ENCODE measurements at regions not wholly inside any gene's neighbourhood (a gene's known extent, or its start where the extent isn't known, plus 50 kb on each side); places are given as distances from the start of the nearest gene placed in this dataset.
"Not testable (repeated sequence)": the region's sequence is repeated elsewhere in the genome, so short reads cannot be mapped to it uniquely, and the experiment has no call there.

DNA sequence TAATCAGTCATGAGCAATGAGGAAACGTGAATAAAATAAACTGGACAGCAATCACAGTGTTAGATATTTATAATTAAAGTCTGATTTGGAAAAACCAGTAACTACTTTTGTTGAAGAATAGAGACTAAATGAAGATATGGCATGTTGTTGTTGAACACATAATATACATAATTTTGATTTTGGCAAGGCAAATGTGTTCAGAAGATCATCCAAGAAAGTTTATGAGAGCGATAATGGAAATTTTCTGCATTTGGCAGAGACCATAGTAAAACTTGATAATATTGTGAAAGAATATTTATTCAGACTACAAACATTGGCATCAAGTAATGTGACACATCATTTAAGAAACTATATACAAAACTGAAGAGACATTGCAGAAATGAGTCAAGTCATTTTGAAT is 620.7 kb downstream of the TMA16 start:
- no peak for DNase-seq

DNA sequence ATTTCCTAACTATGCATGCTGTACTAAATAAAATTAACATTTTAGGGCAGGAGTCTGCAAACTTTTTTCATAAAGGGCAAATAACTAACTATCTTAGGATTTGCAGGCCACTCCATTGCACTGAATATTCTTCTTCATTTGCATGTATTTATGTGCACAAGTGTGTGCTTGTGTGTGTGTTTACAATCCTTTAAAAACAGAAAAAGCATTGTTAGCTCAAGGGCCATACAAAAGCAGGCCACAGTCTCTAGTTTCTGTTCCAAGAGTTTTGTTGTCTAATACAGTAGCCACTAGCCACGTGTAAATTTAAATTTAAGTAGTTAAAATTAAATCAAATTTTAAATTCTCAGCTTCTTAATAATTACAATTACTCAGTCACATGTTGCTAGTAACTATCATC is 621.8 kb downstream of the TMA16 start:
- DNase-seq, result no peak

- no peak for DNase-seq
These were observed 619.5 kb upstream of the SMIM31 start for GRCh38 chr4:164134388-164134787.

DNA sequence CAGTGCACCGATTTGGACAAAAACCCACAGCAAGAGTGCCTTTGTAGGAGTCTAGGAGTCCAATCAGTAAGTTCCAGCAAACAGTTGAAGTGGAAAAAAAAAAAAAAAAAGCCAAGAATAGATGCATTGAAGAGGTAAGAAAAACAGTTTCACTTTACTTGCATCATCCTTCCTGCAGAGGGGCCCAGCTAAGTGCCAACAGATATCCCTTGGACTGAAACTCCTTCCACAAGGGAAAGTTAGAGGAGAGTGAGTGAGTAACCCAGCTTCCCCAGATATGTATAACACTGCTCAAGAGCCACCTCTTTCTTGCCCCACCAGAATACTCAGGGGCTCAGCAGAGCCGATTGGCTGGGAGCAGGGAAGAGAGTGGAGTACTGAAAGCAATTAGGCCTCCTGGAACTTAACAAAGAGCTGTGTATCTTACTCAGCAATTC is 617.7 kb upstream of the SMIM31 start:
- DNase-seq, result no peak

GRCh38 chr4:164138521-164138920 is 615.4 kb upstream of the SMIM31 start:
- no peak for DNase-seq

- DNase-seq, result no peak
These were observed 614.6 kb upstream of the SMIM31 start for GRCh38 chr4:164139291-164139690.

- not testable (repeated sequence) for DNase-seq
These were observed 612.1 kb upstream of the SMIM31 start for GRCh38 chr4:164141755-164142375.

DNA sequence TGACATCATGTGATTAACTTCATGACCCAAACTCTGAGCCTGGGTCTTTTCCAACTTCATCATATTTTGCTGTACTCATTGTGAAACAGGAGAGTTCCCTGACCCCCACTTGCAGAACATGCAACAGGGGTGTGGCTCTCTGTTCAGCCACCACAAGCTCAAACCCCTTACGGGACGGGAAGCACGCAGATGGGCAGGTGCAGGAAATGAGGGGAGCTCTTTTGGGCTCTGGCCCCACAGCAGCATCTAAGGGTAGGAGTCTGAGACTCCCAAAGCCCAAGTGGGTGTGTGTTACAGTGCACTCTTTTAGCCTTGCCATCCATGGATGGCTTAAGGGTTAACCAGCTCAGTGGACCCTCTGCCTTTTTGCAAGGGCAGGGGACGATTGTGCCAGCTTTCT is 599.5 kb upstream of the SMIM31 start:
- no peak for DNase-seq

DNA sequence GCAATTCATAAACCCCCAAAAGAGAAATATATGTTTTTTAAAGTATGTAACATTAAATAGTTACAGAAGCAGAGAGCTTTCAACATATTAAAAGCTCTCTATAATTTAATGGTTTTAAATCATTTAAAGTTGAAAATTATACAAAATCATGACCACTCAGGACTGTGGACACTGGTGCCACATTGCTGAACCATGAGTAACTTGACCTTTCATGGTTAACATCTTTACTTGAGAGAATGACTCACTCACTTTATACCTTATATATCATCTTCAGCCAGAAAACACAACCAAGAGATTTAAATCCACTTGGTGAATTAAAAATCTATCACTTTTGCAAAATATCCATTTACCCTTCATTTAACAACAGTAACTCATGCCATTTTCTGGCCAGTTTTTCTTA is 584.3 kb upstream of the SMIM31 start:
- DNase-seq, result no peak

- no peak for DNase-seq
These were observed 576.8 kb upstream of the SMIM31 start for GRCh38 chr4:164177153-164177552.

- DNase-seq, result no peak
These were observed 576.2 kb upstream of the SMIM31 start for GRCh38 chr4:164177753-164178152.

DNA sequence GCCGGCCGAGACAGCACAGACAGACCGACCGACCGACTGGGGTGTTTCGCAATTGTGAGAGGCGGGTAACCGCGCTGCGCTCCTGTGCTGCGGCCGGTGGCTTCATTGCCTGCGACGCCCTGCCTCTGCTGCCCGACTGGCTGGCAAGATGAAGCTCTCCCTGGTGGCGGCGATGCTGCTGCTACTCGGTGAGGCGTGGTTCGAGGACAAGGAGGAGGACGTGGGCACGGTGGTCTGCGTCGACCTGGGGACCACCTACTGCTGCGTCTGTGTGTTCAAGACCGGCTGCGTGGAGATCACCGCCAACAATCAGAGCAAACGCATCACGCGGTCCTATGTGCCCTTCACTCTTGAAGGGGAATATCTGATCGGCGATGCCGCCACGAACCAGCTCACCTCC is 565.7 kb upstream of the SMIM31 start:
- no peak for DNase-seq

DNA sequence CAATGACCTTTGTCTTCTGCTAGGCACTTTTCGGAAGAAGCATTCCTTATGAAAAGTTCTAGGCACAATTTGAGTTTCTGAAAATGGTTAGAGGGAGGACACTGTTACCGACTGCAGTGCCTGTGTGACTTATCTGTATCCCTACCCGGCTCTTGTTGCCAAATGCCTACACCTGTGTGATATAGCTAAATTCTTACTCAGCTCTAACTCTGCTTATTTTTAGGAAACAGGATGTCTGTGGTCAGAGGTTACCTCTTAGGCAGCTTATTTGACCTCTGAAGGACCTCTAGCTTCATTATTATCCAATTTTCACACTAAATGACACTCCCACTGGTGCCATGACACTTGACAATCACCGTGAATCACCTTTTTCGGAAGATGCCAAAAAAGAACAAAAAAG is 561.1 kb upstream of the SMIM31 start:
- DNase-seq, result no peak

- DNase-seq, result no peak
These were observed 560.3 kb upstream of the SMIM31 start for GRCh38 chr4:164193676-164194075.

- no peak for DNase-seq
These were observed 556.4 kb upstream of the SMIM31 start for GRCh38 chr4:164197556-164197955.

DNA sequence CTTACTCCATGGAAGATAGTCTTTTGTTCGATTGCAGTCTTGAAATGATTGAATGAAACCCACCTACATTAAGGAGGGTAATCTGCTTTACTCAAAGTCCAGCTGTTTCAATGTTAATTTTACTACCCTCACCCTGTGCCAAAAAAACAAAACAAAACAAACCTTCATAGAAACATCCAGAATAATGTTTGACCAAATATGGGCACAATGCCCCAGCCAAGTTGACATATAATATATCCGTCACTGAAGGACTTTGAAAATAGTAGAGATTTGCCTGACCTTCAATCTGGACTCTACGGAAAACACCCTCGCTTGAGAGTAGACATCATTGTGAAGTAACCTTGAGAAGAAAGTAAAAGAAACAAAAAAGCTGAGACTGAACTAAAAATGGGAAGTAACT is 550.5 kb upstream of the SMIM31 start:
- no peak for DNase-seq

DNA sequence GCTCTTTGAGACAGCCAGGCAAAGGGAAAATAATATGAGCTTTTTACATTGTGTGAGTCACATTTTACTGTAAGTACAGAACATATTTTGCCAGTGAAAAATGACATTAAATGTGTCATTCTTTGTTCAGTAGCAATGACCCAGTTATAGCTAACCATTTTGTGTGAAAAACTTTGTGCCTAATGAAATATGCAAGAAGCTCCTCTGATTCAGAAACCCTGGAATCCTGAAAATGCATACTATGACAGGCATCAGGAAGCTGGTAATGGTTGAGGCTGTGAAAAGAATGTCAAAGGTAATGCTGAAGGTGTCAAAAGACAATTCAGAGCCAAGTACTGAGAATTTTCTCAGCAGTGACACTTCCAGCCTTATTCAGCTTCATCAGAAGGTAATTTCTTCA is 549.5 kb upstream of the SMIM31 start:
- DNase-seq, result no peak

DNA sequence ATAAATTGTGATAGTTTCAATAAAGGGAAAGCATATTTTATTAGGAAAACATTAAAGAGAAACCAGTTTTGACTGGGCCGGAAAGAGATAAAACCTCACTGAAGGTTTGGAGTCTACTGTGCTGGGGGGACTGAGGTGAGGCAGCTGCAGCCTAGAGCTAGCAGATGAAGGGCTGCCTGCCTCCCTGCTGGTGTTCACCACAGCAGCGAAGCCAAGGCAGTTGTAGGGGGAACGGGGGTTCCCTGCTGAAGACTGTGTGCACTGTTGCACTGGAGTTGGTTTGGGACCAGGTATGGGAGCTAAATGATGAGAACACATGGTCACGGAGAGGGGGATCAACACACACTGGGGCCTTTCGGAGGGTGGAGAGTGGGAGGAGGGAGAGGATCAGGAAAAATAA is 546.5 kb upstream of the SMIM31 start:
- no peak for DNase-seq

- no peak for DNase-seq
These were observed 543.6 kb upstream of the SMIM31 start for GRCh38 chr4:164210377-164210776.

GRCh38 chr4:164212134-164212533 is 541.8 kb upstream of the SMIM31 start:
- DNase-seq, result no peak

GRCh38 chr4:164212714-164213113 is 541.2 kb upstream of the SMIM31 start:
- DNase-seq, result no peak

DNA sequence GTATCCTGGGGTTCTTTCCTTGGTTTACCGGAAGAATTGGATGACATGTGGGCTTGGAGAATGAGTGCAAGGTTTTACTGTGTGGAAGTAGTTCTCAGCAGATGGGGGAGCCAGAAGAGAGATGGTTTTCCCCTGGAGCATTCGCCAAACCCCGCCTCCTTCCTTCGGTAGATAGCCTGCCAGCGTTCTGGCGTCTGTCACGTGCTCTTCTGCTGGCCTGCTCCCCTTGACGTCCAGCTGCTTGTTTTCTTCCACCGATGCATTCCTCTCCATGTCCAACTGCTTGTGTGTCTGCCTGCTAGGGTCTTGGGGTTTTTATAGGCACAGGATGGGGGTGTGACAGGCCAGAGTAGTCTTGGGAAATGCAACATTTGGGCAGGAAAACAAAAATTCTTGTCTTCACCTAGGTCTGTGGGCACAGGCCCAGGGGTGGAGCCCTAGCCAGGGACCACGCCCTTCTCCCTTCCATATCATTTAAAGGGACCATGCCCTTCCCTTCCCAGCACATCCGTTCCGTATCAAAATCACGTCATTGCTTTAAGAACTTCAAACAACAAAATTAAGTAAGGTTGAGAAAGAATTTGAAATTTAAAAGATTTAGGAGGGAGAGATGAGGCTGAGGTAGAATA is 538.7 kb upstream of the SMIM31 start:
- DNase-seq, result no peak

DNA sequence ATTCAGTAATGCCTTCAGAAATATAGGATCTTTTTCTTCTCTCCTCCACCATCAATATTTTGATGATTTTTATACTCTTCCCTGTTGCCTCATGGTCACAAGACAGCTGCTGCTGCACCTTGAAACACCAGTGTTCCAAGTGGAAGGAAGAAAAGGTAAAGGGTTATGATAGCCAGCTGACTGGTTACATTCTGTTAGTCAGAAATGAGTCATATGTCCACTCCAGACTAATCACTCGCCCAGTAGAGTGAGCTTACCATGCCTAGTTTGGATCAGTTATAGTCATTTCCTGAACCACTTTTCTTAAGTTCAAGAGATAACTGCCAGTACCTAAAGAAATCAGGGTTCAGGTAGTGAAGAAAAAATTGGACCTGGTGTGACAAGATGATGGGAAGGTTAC is 532.3 kb upstream of the SMIM31 start:
- no peak for DNase-seq

GRCh38 chr4:164224871-164225270 is 529.1 kb upstream of the SMIM31 start:
- no peak for DNase-seq

DNA sequence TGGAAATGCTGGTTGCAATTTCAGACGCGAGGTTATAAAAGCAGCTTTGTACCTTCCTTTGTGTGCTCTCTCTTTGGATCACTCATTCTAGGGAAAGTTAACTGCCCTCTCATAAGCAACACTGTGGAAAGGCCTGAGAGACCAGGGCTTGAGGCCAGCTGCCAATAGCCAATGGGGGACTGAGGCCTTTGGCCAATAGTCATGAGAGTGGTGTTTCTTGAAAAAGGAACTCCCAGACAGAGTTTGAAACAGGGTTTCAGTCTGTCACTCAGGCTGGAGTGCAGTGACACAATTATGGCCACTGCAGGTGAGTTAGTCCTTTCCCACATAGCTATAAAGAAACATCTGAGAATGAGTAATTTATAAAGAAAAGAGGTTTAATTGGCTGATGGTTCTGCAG is 524.7 kb upstream of the SMIM31 start:
- DNase-seq, result no peak
